ENCODE measurements at regions not wholly inside any gene's neighbourhood (a gene's known extent, or its start where the extent isn't known, plus 50 kb on each side); places are given as distances from the start of the nearest gene placed in this dataset.

GRCh38 chr14:82621881-82622450 lies 1088.3 kb upstream of the SEL1L start:
- H3K27ac ChIP-seq (ENCODE audit: low read depth in 1 of 2, low read length in 2 of 2), result no peak overlapping the region
- intact Hi-C loops (cut with micrococcal nuclease), result no loop called here
- peaks cover 0 to 1% (median 0%) of the 10 kb centered on the region in 3 donors for H3K27me3 Mint-ChIP-seq (ENCODE audit: low read depth in 3 of 3)
- H3K4me2 ChIP-seq (replicated peaks; ENCODE audit: extremely low read depth, low read length, poor library complexity, severe bottlenecking), result no peak overlapping the region
- peaks cover 0 to 10% (median 3%) of the 10 kb centered on the region in 7 donors for H3K9me3 Mint-ChIP-seq
- H2AFZ ChIP-seq (ENCODE audit: insufficient read depth, low read depth, low read length, poor library complexity, severe bottlenecking), result no peak overlapping the region
- WGBS (ENCODE audit: insufficient coverage), result 86% methylated on average over 4 of the region's 9 CpGs
- no peaks in the 10 kb centered on the region for H4K20me1 ChIP-seq (ENCODE audit: insufficient read depth, low read length)
- no peaks in the 10 kb centered on the region for H3K36me3 Mint-ChIP-seq
- no peak overlapping the region for H3K4me3 ChIP-seq (replicated peaks in 1 of 3; ENCODE audit: low read depth in 2 of 3, low read length in 3 of 3)
- no peaks in the 10 kb centered on the region for H3K4me1 Mint-ChIP-seq
- no peak overlapping the region for H3K9ac ChIP-seq (ENCODE audit: insufficient read depth, low read length, poor library complexity, severe bottlenecking)
- no peaks in the 10 kb centered on the region for H3K4me1 ChIP-seq (ENCODE audit: control insufficient read depth in 1 of 2, insufficient read depth in 2 of 2, low read length in 2 of 2)
- no peaks in the 10 kb centered on the region for H3K79me2 ChIP-seq (ENCODE audit: insufficient read depth, low read length)
- TF ChIP-seq CTCF (IDR thresholded peaks at IDR 0.05), result no peak
- no peaks in the 10 kb centered on the region for H3K27me3 ChIP-seq (ENCODE audit: control insufficient read depth in 2 of 2, insufficient read depth in 2 of 2, low read length in 2 of 2)
- H3K9me3 ChIP-seq (replicated peaks in 1 of 2; ENCODE audit: control insufficient read depth in 1 of 2, insufficient read depth in 1 of 2, low read length in 2 of 2), result peaks cover 0 to 14% of the 10 kb centered on the region in 2 donors
- no peaks in the 10 kb centered on the region for H3K36me3 ChIP-seq (replicated peaks in 1 of 2; ENCODE audit: control insufficient read depth in 1 of 2, insufficient read depth in 2 of 2, low read length in 2 of 2)
- no peak for DNase-seq
- H3K27ac Mint-ChIP-seq, result peak overlapping the region in 1 of 7 donors; percentile 68
- no peak overlapping the region for H3K4me3 Mint-ChIP-seq

- Mint-ChIP-seq H3K4me1 (no peaks in the 10 kb centered on the region), H3K36me3 (no peaks in the 10 kb centered on the region), H3K9me3 (peaks cover 0 to 9% (median 2%) of the 10 kb centered on the region in 7 donors), H3K27ac (peak overlapping the region in 1 of 7 donors; percentile 4), H3K27me3 (ENCODE audit: low read depth in 3 of 3) (no peaks in the 10 kb centered on the region), H3K4me3 (no peak overlapping the region)
- Histone ChIP-seq H4K20me1 (ENCODE audit: insufficient read depth, low read length) (no peaks in the 10 kb centered on the region), H3K9ac (ENCODE audit: insufficient read depth, low read length, poor library complexity, severe bottlenecking) (no peak overlapping the region), H3K36me3 (replicated peaks in 1 of 2; ENCODE audit: control insufficient read depth in 1 of 2, insufficient read depth in 2 of 2, low read length in 2 of 2) (no peaks in the 10 kb centered on the region), H3K27me3 (ENCODE audit: control insufficient read depth in 2 of 2, insufficient read depth in 2 of 2, low read length in 2 of 2) (no peaks in the 10 kb centered on the region), H3K27ac (ENCODE audit: low read depth in 1 of 2, low read length in 2 of 2) (no peak overlapping the region), H3K4me3 (replicated peaks in 1 of 3; ENCODE audit: low read depth in 2 of 3, low read length in 3 of 3) (no peak overlapping the region), H3K4me2 (replicated peaks; ENCODE audit: extremely low read depth, low read length, poor library complexity, severe bottlenecking) (no peak overlapping the region), H3K4me1 (ENCODE audit: control insufficient read depth in 1 of 2, insufficient read depth in 2 of 2, low read length in 2 of 2) (no peaks in the 10 kb centered on the region), H2AFZ (ENCODE audit: insufficient read depth, low read depth, low read length, poor library complexity, severe bottlenecking) (no peak overlapping the region), H3K79me2 (ENCODE audit: insufficient read depth, low read length) (no peaks in the 10 kb centered on the region), H3K9me3 (replicated peaks in 1 of 2; ENCODE audit: control insufficient read depth in 1 of 2, insufficient read depth in 1 of 2, low read length in 2 of 2) (peaks cover 4 to 19% of the 10 kb centered on the region in 2 donors)
- intact Hi-C loops (cut with micrococcal nuclease), result no loop called here
- DNase-seq, result no peak
- 100% methylated on average over 3 of the region's 5 CpGs for WGBS (ENCODE audit: insufficient coverage)
- TF ChIP-seq CTCF (IDR thresholded peaks at IDR 0.05), result no peak
Measured at GRCh38 chr14:82626156-82627066, 1092.8 kb upstream of the SEL1L start.

Data from CD14-positive monocyte (primary cell).